ENCODE measurements at regions not wholly inside any gene's neighbourhood (a gene's known extent, or its start where the extent isn't known, plus 50 kb on each side); places are given as distances from the start of the nearest gene placed in this dataset.
"Not testable (repeated sequence)": the region's sequence is repeated elsewhere in the genome, so short reads cannot be mapped to it uniquely, and the experiment has no call there.

DNA sequence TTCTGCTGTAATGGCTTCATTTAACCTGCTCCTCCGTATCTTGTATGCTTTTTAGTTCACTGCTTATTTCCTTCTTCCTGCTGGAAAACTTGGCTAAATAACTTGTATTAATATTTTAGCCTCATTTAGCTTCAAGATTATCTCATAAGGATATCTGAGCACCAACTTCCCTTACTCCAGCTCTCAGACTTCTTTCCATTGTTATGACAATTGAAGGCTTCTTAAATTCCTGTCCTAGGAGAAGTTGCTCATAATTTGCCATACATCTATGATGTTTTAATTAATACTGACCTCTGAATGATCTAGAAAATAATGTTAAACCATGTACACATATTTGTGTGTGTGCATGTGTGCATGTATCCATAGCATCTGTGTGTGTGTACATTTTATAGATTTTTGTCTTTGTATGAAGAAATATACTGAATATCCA is 1524.4 kb upstream of the TPTE start:
- ChIA-PET POLR2A (no interaction called here), CTCF (no interaction called here)
- TF ChIP-seq, protein P1, sequence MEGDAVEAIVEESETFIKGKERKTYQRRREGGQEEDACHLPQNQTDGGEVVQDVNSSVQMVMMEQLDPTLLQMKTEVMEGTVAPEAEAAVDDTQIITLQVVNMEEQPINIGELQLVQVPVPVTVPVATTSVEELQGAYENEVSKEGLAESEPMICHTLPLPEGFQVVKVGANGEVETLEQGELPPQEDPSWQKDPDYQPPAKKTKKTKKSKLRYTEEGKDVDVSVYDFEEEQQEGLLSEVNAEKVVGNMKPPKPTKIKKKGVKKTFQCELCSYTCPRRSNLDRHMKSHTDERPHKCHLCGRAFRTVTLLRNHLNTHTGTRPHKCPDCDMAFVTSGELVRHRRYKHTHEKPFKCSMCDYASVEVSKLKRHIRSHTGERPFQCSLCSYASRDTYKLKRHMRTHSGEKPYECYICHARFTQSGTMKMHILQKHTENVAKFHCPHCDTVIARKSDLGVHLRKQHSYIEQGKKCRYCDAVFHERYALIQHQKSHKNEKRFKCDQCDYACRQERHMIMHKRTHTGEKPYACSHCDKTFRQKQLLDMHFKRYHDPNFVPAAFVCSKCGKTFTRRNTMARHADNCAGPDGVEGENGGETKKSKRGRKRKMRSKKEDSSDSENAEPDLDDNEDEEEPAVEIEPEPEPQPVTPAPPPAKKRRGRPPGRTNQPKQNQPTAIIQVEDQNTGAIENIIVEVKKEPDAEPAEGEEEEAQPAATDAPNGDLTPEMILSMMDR (IDR thresholded peaks at IDR 0.05; ENCODE audit: control extremely low read depth, extremely low read depth, low read depth, missing control alignments) = no peak
- DNase-seq (ENCODE audit: extremely low spot score) = no peak

DNA sequence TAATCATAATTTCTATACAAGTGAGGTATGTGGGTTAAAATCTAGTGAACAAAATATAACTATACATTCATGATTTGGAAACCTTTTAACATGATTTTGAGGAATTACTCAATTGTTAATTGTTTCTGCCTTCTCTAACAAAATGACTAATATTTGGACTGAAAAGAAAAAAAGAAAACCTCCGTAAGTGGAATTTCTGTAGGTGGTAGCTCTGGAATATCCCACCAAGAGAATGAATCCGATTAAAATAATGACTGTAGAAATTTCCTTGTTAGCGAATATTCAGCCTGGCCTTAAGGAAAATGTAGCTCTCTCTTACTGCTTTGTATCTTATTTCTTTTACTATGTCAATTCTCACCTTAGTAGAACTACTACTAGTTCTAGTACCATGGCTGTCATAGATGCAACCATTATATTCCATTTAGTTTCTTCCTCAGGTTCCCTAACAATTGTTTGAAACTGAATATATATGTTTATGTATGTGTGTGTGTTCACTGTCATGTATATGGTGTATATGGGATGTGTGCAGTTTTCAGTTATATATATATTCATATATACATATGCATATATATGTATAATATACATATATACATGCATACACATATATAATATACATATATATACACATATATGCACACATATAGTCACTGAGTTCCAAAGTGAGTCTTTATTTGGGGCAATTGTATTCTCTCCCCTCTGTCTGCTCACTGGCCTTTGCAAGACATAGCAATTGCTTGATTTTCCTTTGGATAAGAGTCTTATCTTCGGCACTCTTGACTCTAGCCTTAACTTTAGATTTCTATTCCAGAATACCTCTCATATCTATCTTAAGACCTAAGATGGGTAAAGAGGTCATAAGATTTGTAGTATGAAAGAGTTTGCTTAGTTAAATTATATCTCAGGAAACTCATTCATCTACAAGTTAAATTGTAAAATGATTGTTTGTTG is 1523.7 kb upstream of the TPTE start:
- CTCF ChIA-PET; DNase-seq (ENCODE audit: extremely low spot score); POLR2A ChIA-PET: not testable (repeated sequence)

DNA sequence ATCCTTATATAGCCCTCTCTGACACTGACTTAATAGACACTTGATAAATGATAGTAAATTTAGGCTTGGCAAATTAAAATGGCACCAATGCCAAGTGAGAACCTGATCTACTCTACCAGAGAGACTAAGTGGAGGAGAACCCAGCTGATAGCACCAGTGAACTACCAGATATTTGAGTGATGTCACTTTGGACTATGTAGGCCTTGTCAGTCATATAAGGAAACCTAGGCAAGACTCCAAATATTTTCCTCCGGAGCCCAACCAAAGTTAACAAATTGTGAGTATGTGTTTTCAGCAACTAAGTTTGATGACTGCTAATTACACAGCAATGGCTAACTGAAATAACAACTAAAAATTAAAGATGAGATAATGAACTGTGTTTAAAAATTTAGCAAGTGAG is 1522.9 kb upstream of the TPTE start:
- CTCF ChIA-PET; DNase-seq (ENCODE audit: extremely low spot score); POLR2A ChIA-PET: not testable (repeated sequence)

DNA sequence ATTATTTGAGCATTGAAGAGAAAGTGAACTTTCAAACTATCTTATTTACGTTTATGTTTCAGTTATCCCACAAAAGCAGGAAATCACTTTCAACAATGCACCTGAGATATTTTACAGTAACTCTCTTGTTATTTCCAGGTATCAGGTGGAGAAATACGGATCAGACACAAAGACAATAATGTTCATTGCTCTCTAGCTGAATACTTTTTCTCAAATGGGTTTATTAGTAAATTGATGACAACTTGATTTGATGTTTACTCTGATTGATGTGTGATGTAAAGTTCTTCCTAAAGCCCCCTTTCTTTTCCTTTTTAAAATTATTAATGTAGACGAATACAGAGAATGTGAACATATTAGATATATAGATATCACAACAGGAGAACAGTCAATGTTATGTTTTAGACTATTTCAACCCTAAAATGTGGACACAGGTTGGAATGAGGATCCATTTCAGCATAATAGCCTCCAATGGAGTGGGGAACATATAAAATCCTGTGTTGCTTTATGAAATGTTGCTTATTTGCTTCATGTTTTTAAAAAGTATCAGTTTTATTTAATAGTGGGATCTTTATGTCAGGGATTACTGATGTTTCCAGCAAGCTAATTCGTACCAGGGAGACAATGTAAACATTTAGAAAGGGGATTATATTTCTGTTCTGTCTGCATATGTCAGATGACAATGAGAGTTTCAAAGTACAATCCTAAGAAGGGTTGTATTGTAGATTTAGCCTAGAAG is 1522.3 kb upstream of the TPTE start:
- POLR2A ChIA-PET = no interaction called here
- CTCF ChIA-PET = no interaction called here
- TF ChIP-seq, protein P1 (IDR thresholded peaks at IDR 0.05; ENCODE audit: control extremely low read depth, extremely low read depth, low read depth, missing control alignments) = no peak
- no peak for DNase-seq (ENCODE audit: extremely low spot score)

DNA sequence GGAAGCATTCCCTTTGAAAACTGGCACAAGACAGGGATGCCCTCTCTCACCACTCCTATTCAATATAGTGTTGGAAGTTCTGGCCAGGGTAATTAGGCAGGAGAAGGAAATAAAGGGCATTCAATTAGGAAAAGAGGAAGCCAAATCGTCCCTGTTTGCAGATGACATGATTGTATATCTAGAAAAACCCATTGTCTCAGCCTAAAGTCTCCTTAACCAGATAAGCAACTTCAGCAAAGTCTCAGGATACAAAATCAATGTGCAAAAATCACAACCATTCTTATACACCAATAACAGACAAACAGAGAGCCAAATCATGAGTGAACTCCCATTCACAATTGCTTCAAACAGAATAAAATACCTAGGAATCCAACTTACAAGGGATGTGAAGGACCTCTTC is 1521.3 kb upstream of the TPTE start:
- DNase-seq (ENCODE audit: extremely low spot score); CTCF ChIA-PET; POLR2A ChIA-PET: not testable (repeated sequence)

DNA sequence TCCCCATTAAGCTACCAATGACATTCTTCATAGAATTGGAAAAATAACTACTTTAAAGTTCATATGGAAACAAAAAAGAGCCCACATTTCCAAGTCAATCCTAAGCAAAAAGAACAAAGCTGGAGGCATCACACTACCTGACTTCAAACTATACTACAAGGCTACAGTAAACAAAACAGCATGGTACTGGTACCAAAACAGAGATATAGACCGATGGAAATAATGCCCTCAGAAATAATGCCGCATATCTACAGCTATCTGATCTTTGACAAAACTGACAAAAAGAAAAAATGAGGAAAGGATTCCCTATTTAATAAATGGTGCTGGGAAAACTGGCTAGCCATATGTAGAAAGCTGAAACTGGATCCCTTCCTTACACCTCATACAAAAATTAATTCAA is 1520.7 kb upstream of the TPTE start:
- DNase-seq (ENCODE audit: extremely low spot score); CTCF ChIA-PET; POLR2A ChIA-PET: not testable (repeated sequence)

DNA sequence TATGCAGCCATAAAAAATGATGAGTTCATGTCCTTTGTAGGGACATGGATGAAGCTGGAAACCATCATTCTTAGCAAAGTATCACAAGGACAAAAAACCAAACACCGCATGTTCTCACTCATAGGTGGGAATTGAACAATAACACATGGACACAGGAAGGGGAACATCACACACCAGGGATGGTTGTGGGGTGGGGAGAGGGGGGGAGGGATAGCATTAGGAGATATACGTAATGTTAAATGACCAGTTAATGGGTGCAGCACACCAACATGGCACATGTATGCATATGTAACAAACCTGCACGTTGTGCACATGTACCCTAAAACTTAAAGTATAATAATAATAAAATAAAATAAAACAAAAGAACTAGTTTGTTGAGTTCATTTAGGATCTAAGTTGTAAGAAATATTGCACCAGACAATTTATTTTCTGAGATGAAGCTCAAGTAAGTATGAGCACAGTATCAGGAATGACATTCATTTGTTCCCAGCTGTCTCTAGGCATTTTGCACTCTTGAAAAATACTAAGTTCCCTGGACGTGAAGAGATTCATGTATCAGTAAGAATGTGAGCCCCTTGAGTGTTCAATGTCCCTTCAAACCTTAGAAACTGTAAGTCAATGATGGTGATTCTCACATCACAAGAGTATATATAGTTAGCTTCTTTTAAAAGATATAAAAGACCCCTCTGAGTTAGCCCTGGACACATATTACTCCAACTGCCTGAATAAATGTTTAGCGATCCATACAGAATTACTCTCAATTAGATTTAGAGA is 1519.3 kb upstream of the TPTE start:
- CTCF ChIA-PET; POLR2A ChIA-PET; DNase-seq (ENCODE audit: extremely low spot score): not testable (repeated sequence)

DNA sequence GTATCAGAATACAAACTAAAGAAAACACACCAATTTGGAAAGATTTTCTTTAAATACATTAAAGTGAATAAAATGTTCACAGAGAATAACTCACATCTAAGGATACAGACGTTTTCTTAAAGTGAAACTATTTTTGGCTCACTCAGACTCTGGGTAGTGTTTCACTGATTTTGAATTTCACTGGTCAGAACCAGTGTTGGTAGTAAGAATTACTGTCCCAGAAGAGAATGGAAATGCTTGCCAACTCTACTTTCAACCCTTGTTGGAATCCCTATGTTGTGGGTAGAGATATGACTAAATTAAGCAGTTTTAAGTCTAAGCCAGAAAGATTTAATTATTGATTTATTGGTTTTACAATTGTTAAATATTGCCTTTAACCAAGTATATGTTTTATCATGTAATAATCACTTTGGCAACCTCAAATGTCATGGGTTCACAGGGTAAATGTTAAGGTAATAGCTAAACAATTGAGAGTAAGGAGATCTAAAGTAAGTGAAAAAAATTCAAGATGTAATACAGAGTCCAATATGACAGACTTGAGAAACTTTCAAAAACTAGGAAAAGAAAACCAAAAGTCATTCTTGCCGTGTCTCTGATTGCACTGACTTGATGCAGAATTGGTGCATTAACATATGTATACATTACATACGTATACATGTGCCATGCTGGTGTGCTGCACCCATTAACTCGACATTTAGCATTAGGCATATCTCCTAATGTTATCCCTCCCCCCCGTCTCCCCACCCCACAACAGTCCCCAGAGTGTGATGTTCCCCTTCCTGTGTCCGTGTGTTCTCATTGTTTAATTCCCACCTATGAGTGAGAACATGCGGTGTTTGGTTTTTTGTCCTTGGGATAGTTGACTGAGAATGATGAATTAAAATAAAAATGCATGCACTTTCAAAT is 1517.2 kb upstream of the TPTE start:
- DNase-seq (ENCODE audit: extremely low spot score); CTCF ChIA-PET; POLR2A ChIA-PET: not testable (repeated sequence)

DNA sequence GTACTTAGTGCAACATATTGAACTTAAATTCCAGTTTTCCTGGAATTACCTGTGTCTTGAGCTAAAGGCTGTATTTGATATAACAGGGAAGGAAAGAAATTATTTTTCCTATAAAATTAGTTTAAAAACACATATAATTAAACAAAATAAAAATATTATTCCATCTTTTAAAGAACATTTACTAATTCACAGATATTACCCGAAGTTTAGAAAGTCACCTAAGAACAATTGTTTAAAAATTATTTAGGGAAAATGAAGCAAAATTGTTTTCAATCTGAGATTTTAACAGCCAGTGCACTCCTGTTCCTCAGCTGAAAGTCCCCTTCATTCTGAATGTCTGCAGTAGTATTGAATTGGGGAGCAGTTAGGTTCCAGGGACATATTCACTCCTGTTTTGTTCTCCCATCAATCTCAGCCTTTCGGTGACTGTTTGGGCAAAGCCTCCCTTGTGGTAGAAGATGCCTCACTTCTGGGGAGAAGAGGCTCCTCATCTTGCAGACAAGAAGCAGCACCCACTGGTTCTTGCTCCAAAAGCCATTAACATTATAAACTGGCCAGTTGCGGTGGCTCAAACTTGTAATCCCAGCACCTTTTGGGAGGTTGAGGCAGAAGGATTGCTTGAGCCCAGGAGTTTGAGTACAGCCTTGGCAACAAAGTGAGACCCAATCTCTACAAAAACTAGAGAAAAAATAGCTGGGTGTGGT is 1516.4 kb upstream of the TPTE start:
- TF ChIP-seq, protein P1 (IDR thresholded peaks at IDR 0.05; ENCODE audit: control extremely low read depth, extremely low read depth, low read depth, missing control alignments) = peak; percentile 0
- DNase-seq (ENCODE audit: extremely low spot score); POLR2A ChIA-PET; CTCF ChIA-PET: not testable (repeated sequence)

DNA sequence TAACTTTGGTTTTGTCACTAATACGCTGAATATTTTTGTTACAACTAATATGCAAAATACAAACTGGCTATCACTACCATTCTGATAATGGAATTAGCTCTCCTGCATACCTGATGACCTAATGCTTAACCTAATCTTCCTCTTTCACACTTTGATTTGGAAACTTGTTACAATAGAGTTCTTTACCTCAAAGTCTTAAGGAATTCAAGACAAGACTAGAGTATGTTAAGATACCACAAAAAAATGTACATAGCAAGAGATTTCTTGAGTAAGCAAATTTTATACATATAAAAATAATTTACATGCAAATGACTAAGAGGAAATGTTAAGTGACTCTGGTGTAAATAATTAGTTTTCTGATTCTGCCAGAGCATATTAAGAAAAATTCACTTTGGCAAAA is 1515.7 kb upstream of the TPTE start:
- DNase-seq (ENCODE audit: extremely low spot score); CTCF ChIA-PET; POLR2A ChIA-PET: not testable (repeated sequence)

DNA sequence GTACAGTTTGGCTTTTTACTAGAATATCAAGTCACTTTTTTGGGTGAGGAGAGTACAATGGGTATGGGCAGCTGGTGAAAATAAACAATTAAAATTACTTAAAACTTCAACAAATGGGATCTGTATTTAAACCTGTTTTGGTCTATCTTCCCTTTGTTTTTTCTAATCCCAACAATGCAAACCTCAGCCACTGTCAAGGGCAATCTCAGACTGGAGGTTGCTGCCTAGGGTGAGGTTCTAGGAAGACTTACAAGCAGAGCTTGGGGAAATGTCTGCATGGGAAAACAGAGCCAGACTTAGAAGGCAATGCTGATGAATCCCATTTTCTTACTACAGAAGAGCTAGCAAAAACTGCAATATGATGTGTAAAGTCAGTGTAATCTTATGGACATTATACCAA is 1515.3 kb upstream of the TPTE start:
- POLR2A ChIA-PET; CTCF ChIA-PET; DNase-seq (ENCODE audit: extremely low spot score): not testable (repeated sequence)

DNA sequence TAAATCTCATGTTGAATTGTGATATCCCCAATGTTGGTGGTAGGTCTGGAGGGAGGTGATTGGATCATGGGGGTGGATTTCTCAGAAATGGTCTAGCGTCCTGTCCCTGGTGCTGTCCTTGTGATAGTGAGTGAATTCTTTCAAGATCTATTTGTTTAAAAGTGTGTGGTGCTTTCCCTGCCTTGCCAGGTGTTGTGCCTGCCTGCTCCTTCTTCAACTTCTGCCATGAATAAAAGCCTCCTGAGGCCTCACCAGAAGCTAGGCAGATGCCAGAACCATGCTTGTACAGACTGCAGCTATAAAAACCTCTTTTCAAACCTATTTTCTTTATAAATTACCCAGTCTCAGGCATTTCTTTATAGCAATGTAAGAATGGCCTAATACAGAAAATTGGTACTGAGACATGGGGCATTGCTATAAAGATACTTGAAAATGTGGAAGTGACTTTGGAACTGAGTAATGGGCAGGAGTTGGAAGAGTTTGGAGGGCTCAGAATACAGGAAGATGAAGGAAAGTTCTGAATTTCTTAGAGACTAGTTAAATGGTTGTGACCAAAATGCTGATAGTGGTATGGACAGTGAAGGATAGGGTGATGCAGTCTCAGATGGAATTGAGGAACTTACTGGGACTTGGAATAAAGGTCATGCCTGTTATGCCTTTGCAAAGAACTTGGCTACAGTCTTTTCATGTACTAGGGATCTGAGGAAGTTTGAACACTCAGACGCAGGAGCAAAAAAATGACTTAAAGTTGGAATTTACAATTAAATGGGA is 1514.6 kb upstream of the TPTE start:
- POLR2A ChIA-PET; DNase-seq (ENCODE audit: extremely low spot score); CTCF ChIA-PET: not testable (repeated sequence)
